K562 (cell line): ENCODE measurements at regions not wholly inside any gene's neighbourhood (a gene's known extent, or its start where the extent isn't known, plus 50 kb on each side); places are given as distances from the start of the nearest gene placed in this dataset.

ENCODE experiments used
- ATAC-seq: fragments of 200-7000 bp; cut with Tn5 transposase; 3 replicates; pipeline ENCODE4 v1.9.1; 2020; ENCODE audit warnings: moderate library complexity
- BruUV-seq: library from RNA; stranded (reverse); fragments of 400-500 nt; replicated peaks from 2 replicates; lab custom pipeline; 2021; lab: Mats Ljungman, UMichigan
- CTCF ChIA-PET: fragments of 300-600 bp; formaldehyde crosslinking; extraction: SDS; loops from one replicate; lab custom pipeline; 2021; ENCODE audit warnings: low intra/inter-chr PET ratio; lab: Yijun Ruan, JAX
- POLR2A ChIA-PET: fragments of 300-600, 350-650 bp; sonication (Branson Sonifier 250); formaldehyde crosslinking; extraction: SDS; loops from one replicate; lab custom pipeline; 2021; ENCODE audit warnings: antibody characterized with exemption, inconsistent platforms; lab: Yijun Ruan, JAX
- DNase-seq, 4 experiments: peaks; one replicate each; pipeline versions ENCODE4 v3.0.0 to v3.0.0-alpha.2; 2011 to 2018; ENCODE audit warnings: low spot score in 3 of 4, mixed read lengths in 3 of 4; ENCODE audit errors: extremely low read depth in 1 of 4
- FAIRE-seq: peaks from 2 replicates; lab custom pipeline; 2011; peaks lifted over from hg19 to GRCh38; lab: Jason Lieb, UNC
- H2AFZ ChIP-seq: 2 replicates; pipeline ENCODE4 v1.6.0; 2011; ENCODE audit warnings: low read depth, low read length, control low read depth, inconsistent platforms
- H3K27ac ChIP-seq: fragments of 200-600 bp; 3 replicates; pipeline ENCODE4 v1.8.0; 2011; ENCODE audit warnings: low read depth, mild to moderate bottlenecking, control low read depth, inconsistent platforms, low read length, moderate library complexity, mixed read lengths; ENCODE audit errors: extremely low read depth
- H3K27me3 ChIP-seq, 2 experiments: fragments of 300-600 bp in 1 of 2; 2 replicates in 1 of 2; 3 replicates in 1 of 2; pipeline versions ENCODE4 v1.6.0 to v1.8.0; 2011; ENCODE audit warnings: inconsistent platforms in 2 of 2, low read length in 2 of 2, mild to moderate bottlenecking in 1 of 2, mixed read lengths in 1 of 2, moderate library complexity in 1 of 2; ENCODE audit not compliant: control insufficient read depth in 2 of 2, insufficient read depth in 2 of 2
- H3K36me3 ChIP-seq: fragments of 300-600 bp; 3 replicates; pipeline ENCODE4 v1.8.0; 2011; ENCODE audit warnings: mild to moderate bottlenecking, low read length, inconsistent platforms; ENCODE audit not compliant: control insufficient read depth, insufficient read depth
- H3K4me1 ChIP-seq, 2 experiments: fragments of 200-600 bp in 1 of 2; replicated peaks in 1 of 2; 2 replicates in 1 of 2; 3 replicates in 1 of 2; pipeline versions ENCODE4 v1.5.1 to v1.8.0; 2011; ENCODE audit warnings: inconsistent platforms in 2 of 2, low read length in 2 of 2, mild to moderate bottlenecking in 1 of 2, mixed read lengths in 1 of 2, moderate library complexity in 1 of 2; ENCODE audit not compliant: control insufficient read depth in 2 of 2, insufficient read depth in 2 of 2
- H3K4me2 ChIP-seq: 2 replicates; pipeline ENCODE4 v1.6.1; 2011; ENCODE audit warnings: low read length, control low read depth, inconsistent platforms, mixed read lengths; ENCODE audit not compliant: insufficient read depth
- H3K4me3 ChIP-seq: fragments of 200-600 bp; sonication (generic), shearing (Covaris generic); 2 replicates; pipeline ENCODE4 v1.5.1; 2016; ENCODE audit warnings: control low read depth, inconsistent platforms
- H3K79me2 ChIP-seq: fragments of 200-600 bp; 3 replicates; pipeline ENCODE4 v1.8.0; 2011; ENCODE audit warnings: low read length, inconsistent platforms; ENCODE audit not compliant: control insufficient read depth, insufficient read depth
- H3K9ac ChIP-seq, 2 experiments: 2 replicates each; pipeline versions ENCODE4 v1.6.0 to v1.6.1; 2011; ENCODE audit warnings: low read depth in 2 of 2, low read length in 2 of 2, control low read depth in 1 of 2, inconsistent platforms in 1 of 2, mild to moderate bottlenecking in 1 of 2, mixed read lengths in 1 of 2; ENCODE audit not compliant: insufficient read depth in 1 of 2
- H3K9me1 ChIP-seq: one replicate; pipeline ENCODE4 v1.6.0; 2011; ENCODE audit warnings: inconsistent platforms, mild to moderate bottlenecking, low read length, moderate library complexity; ENCODE audit not compliant: control insufficient read depth, insufficient read depth
- H3K9me3 ChIP-seq: replicated peaks from 2 replicates; pipeline ENCODE4 v1.5.1; 2011; ENCODE audit warnings: low read depth, low read length, inconsistent platforms; ENCODE audit not compliant: control insufficient read depth, insufficient read depth
- H4K20me1 ChIP-seq: replicated peaks from 2 replicates; pipeline ENCODE4 v1.6.1; 2011; ENCODE audit warnings: low read length, inconsistent platforms, mixed read lengths; ENCODE audit not compliant: control insufficient read depth, insufficient read depth
- ADNP ChIP-seq: fragments of 200-800 bp; sonication (Bioruptor generic); IDR thresholded peaks from 2 replicates; pipeline ENCODE4 v1.6.1; 2016; ENCODE audit warnings: missing genetic modification characterization, missing compliant biosample characterization
- ELF1 ChIP-seq: fragments of 200-800 bp; sonication (Bioruptor generic); IDR thresholded peaks from 2 replicates; pipeline ENCODE4 v1.6.1; 2016; ENCODE audit warnings: missing genetic modification characterization, missing compliant biosample characterization
- FOXK2 ChIP-seq, 2 experiments: fragments of 450-650 bp; IDR thresholded peaks in 1 of 2; conservative IDR thresholded peaks in 1 of 2; 2 replicates each; pipeline ENCODE4 v1.6.1; 2016; ENCODE audit warnings: low read depth in 2 of 2, mild to moderate bottlenecking in 1 of 2
- HDAC3 ChIP-seq: fragments of 450-650 bp; IDR thresholded peaks from 2 replicates; pipeline ENCODE4 v1.6.1; 2018; ENCODE audit warnings: borderline replicate concordance, mild to moderate bottlenecking, moderate library complexity; ENCODE audit not compliant: partially characterized antibody
- KLF1 ChIP-seq: fragments of 450-650 bp; IDR thresholded peaks from 2 replicates; pipeline ENCODE4 v1.6.1; 2016; ENCODE audit warnings: missing genetic modification characterization, missing compliant biosample characterization
- NR4A1 ChIP-seq, 2 experiments: fragments of 250-450 bp in 1 of 2; fragments of 450-650 bp in 1 of 2; sonication (Bioruptor Pico) in 1 of 2; IDR thresholded peaks; 2 replicates each; pipeline versions ENCODE4 v1.4.0 to v1.6.1; 2016 to 2020; ENCODE audit warnings: mild to moderate bottlenecking in 2 of 2, missing compliant biosample characterization in 1 of 2, missing genetic modification characterization in 1 of 2, moderate library complexity in 1 of 2
- PML ChIP-seq: IDR thresholded peaks from 2 replicates; pipeline ENCODE4 v1.6.1; 2012; ENCODE audit warnings: low read length, inconsistent platforms
- RCOR1 ChIP-seq, 2 experiments: IDR thresholded peaks; 2 replicates each; pipeline ENCODE4 v1.6.1; 2012; ENCODE audit warnings: low read depth in 2 of 2, low read length in 2 of 2, borderline replicate concordance in 1 of 2, improper control_type of control experiment in 1 of 2
- ZBED1 ChIP-seq: IDR thresholded peaks from 2 replicates; pipeline ENCODE4 v1.6.1; 2014
- ZHX1 ChIP-seq: fragments of 150-350 bp; conservative IDR thresholded peaks from 2 replicates; pipeline ENCODE4 v1.6.1; 2014; ENCODE audit warnings: low read length
- ZNF175 ChIP-seq: fragments of 200-800 bp; sonication (Bioruptor generic); IDR thresholded peaks from 2 replicates; pipeline ENCODE4 v1.6.1; 2016; ENCODE audit warnings: low read depth, mild to moderate bottlenecking, missing genetic modification characterization, missing compliant biosample characterization
- in situ Hi-C: fragments of 300-500 bp; cut with MboI; formaldehyde crosslinking; loops from 4 replicates; pipeline ENCODE4 v1.15.0; 2018; ENCODE audit warnings: inconsistent platforms, mixed read lengths
- intact Hi-C: fragments of 100-400 bp; cut with micrococcal nuclease; formaldehyde crosslinking; loops from 2 replicates; pipeline ENCODE4 v1.14.2; 2022
- TF ChIP-seq, protein P1 (sequence below): sonication (generic); formaldehyde crosslinking; IDR thresholded peaks from 2 replicates; pipeline ENCODE4 v1.9.0; 2022; ENCODE audit warnings: mild to moderate bottlenecking, missing genetic modification reagents

DNA sequence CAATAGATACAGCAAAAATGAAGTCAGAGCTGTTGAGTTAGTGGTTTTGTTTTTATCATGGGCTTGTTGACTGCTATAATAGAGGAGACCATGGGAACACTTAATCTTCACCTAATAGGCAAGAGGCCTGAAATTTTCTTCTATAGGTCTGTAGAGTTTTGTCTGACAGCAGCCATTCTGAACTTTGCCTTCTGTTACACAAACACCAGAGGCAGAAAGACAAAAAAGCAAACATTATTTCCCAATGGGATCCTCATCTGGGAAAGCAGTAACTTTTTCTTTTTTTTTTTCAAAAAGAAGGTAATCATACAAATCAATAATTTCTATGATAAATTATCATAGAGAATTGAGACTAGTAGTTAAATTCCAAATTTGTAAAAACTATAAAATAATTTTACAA lies 494.1 kb downstream of the TOX3 start:
- no peaks in the 10 kb centered on the region for H3K79me2 ChIP-seq
- no peaks in the 10 kb centered on the region for H3K27me3 ChIP-seq
- ATAC-seq: no peak
- no peak for TF ChIP-seq HDAC3
- no peak for TF ChIP-seq ZBED1
- no peak for TF ChIP-seq ZNF175 (CRISPR knock-in tag)
- no peak for TF ChIP-seq ZHX1
- TF ChIP-seq, protein P1, sequence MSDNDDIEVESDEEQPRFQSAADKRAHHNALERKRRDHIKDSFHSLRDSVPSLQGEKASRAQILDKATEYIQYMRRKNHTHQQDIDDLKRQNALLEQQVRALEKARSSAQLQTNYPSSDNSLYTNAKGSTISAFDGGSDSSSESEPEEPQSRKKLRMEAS (CRISPR knock-in tag): no peak
- no peak for TF ChIP-seq KLF1
- no peak for TF ChIP-seq ADNP (tag)
- no peak for TF ChIP-seq FOXK2 (conservative IDR thresholded peaks at IDR 0.05 in 1 of 2, IDR thresholded peaks at IDR 0.05 in 1 of 2; ENCODE audit: low read depth in 2 of 2)
- no peak for TF ChIP-seq NR4A1 (CRISPR knock-in tag; IDR thresholded peaks at IDR 0.05)
- TF ChIP-seq NR4A1 (tag; IDR thresholded peaks at IDR 0.05): no peak
- TF ChIP-seq ELF1 (tag): no peak
- no peak for TF ChIP-seq PML
- no peak for TF ChIP-seq RCOR1 (IDR thresholded peaks at IDR 0.05; ENCODE audit: borderline replicate concordance in 1 of 2, low read depth in 2 of 2, low read length in 2 of 2)
- POLR2A ChIA-PET: no interaction called here
- no peak overlapping the region for H3K4me2 ChIP-seq
- no peaks in the 10 kb centered on the region for H3K9me1 ChIP-seq
- CTCF ChIA-PET: no interaction called here
- no peaks in the 10 kb centered on the region for H3K36me3 ChIP-seq
- H2AFZ ChIP-seq: no peak overlapping the region
- H3K9ac ChIP-seq: no peak overlapping the region
- no peak overlapping the region for H3K4me3 ChIP-seq
- intact Hi-C loops: no loop called here
- H3K9me3 ChIP-seq: no peaks in the 10 kb centered on the region; the same call in 1 of the 2 replicates
- BruUV-seq: no TSS peak
- no peak for DNase-seq
- FAIRE-seq: no peak
- H4K20me1 ChIP-seq: no peaks in the 10 kb centered on the region
- H3K4me1 ChIP-seq: no peaks in the 10 kb centered on the region
- H3K27ac ChIP-seq: no peak overlapping the region
- in situ Hi-C loops: no loop called here
